Gastrocnemius medialis (tissue), 4 donors: ENCODE measurements at regions not wholly inside any gene's neighbourhood (a gene's known extent, or its start where the extent isn't known, plus 50 kb on each side); places are given as distances from the start of the nearest gene placed in this dataset.

Experiments used
- CTCF ChIP-seq, 5 experiments: fragments of 450-650 bp in 3 of 5; fragments of 200-600 bp in 2 of 5; sonication (generic) in 2 of 5; IDR thresholded peaks in 4 of 5; conservative IDR thresholded peaks in 1 of 5; 1 replicate in 4 of 5; 2 replicates in 1 of 5; pipeline ENCODE4 v1.5.1; 2016 to 2019; ENCODE audit warnings: antibody characterized with exemption in 5 of 5, mild to moderate bottlenecking in 3 of 5, moderate library complexity in 3 of 5
- POLR2A ChIP-seq, 2 donors: fragments of 450-650 bp; IDR thresholded peaks; one replicate each; pipeline ENCODE4 v1.6.1; 2017; ENCODE audit warnings: antibody characterized with exemption in 2 of 2, mild to moderate bottlenecking in 2 of 2, moderate library complexity in 2 of 2

- TF ChIP-seq CTCF (IDR thresholded peaks at IDR 0.05 in 4 of 5, conservative IDR thresholded peaks at IDR 0.05 in 1 of 5): no peak
- TF ChIP-seq POLR2A (IDR thresholded peaks at IDR 0.05): no peak
These were observed 391.8 kb upstream of the DCN start for GRCh38 chr12:91574391-91574790.
